ENCODE measurements at regions not wholly inside any gene's neighbourhood (a gene's known extent, or its start where the extent isn't known, plus 50 kb on each side); places are given as distances from the start of the nearest gene placed in this dataset.

- TF ChIP-seq CTCF (IDR thresholded peaks at IDR 0.05), result peak in 1 of 2 donors; percentile 43
- no peak for TF ChIP-seq POLR2AphosphoS5 (IDR thresholded peaks at IDR 0.05)
- TF ChIP-seq EP300 (IDR thresholded peaks at IDR 0.05), result no peak
Measured at GRCh38 chr2:183248866-183249567, 124.8 kb downstream of the NUP35 start.

Measured in suprapubic skin (tissue), 4 donors.